Posterior cingulate gyrus (tissue), 11 donors: ENCODE measurements at regions not wholly inside any gene's neighbourhood (a gene's known extent, or its start where the extent isn't known, plus 50 kb on each side); places are given as distances from the start of the nearest gene placed in this dataset.
A peak's percentile ranks its signal among the peaks of the same experiment; 100 is the strongest.
"Not testable (repeated sequence)": the region's sequence is repeated elsewhere in the genome, so short reads cannot be mapped to it uniquely, and the experiment has no call there.

ENCODE experiments used
- DNase-seq, 10 donors: peaks; one replicate each; pipeline versions ENCODE4 v3.0.0 to v3.0.0-alpha.2; 2020 to 2021; ENCODE audit warnings: mixed read lengths in 3 of 10
- intact Hi-C: fragments of 100-400 bp; cut with DNase I; formaldehyde crosslinking; loops from one replicate; pipeline ENCODE4 v1.15.1; 2023

DNA sequence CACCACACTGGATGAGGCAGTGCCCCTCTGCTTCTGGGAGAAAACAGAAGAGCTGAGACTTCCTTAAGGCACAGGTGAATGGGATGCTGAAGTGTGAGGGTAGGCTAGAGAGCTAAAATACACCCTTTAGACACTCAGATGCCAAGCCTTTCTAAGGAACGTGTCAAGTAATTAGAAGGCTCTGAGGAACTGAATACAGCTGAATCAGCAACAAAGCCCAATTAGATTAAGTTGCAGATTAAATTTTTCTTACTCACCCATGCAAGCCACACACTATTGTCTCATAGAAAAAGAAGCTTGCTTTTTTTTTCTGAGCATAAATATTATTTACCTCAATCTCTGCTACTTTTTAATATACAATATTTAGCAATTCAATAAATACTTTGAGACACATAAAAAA, 354.3 kb upstream of the NRG3 start:
- no peak for DNase-seq
- intact Hi-C loops: no loop called here

- intact Hi-C loops: no loop called here
- no peak for DNase-seq
These were observed 350.5 kb upstream of the NRG3 start for GRCh38 chr10:81524467-81524866.

- no peak for DNase-seq
- intact Hi-C loops: no loop called here
These were observed 342.6 kb upstream of the NRG3 start for GRCh38 chr10:81532403-81532802.

DNA sequence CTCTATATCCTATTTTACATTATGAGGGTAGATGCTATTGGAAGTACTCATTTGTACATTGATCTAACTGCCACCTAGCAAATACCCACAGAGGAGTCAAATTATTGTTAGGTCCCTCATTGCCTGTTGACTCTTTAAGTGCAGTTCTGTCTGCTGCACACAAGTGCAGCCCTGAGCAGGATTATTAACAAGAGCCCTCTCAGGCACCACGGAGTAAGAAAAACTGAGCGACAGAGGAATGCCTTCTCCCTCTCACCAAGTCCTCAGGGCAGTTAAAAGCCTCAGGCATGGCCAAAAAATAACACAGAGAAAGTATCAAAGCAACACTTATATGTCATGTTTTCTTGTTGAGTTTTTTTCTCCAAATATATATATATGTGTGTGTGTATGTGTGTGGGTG, 340.0 kb upstream of the NRG3 start:
- intact Hi-C loops: no loop called here
- no peak for DNase-seq

GRCh38 chr10:81541517-81541916, 333.5 kb upstream of the NRG3 start:
- intact Hi-C loops: no loop called here

DNA sequence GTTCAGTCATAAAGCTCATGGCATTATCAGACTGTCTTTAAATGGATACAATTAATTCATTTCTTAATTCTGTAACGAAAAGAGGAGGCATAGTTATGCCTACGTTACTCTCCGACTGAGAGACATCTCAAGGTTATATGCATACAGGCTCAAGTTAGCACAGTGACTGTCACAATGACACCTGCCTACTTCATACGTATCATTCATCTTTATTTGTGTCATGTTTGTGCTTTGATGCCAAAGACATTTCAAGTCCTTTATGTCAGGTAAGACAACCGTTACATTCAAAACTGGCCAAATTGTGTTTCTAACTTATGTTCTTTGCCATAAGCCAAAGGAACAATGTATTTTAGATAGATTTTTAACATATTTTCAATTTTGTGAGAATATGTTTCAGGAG, 328.8 kb upstream of the NRG3 start:
- intact Hi-C loops: no loop called here

More at GRCh38 chr10:81541517-81541916, 333.5 kb upstream of the NRG3 start:
- no peak for DNase-seq

GRCh38 chr10:81548160-81548559, 326.8 kb upstream of the NRG3 start:
- DNase-seq: peak in 2 of 10 donors; percentile 25 to 73
- intact Hi-C loops: no loop called here

More for the DNA sequence above, 328.8 kb upstream of the NRG3 start:
- DNase-seq: no peak

DNA sequence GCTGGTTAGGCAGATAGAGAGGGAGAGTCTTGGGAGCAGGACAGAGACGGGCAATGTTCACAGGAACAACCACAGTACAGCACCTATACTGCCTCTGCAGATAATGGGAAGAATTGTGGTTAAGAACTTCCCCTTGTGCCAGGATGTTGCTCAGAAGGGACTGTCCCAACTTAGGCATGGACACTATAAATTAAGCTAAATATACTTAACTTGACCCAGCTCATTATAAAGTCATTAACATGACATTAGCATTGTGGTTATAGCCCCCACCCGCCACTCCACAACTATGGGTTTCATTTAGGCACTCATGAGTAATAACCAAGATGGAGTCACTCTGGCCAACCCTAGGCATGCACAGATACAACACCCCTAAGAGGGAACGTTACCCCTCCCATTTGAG, 310.9 kb upstream of the NRG3 start:
- DNase-seq: no peak
- intact Hi-C loops: no loop called here

- intact Hi-C loops: no loop called here
- DNase-seq: peak in 3 of 10 donors; percentile 45 to 70 (median 56)
These were observed 305.5 kb upstream of the NRG3 start for GRCh38 chr10:81569488-81569887.

GRCh38 chr10:81570349-81570748, 304.6 kb upstream of the NRG3 start:
- peak in 2 of 10 donors; percentile 22 to 39 for DNase-seq
- intact Hi-C loops: no loop called here

DNA sequence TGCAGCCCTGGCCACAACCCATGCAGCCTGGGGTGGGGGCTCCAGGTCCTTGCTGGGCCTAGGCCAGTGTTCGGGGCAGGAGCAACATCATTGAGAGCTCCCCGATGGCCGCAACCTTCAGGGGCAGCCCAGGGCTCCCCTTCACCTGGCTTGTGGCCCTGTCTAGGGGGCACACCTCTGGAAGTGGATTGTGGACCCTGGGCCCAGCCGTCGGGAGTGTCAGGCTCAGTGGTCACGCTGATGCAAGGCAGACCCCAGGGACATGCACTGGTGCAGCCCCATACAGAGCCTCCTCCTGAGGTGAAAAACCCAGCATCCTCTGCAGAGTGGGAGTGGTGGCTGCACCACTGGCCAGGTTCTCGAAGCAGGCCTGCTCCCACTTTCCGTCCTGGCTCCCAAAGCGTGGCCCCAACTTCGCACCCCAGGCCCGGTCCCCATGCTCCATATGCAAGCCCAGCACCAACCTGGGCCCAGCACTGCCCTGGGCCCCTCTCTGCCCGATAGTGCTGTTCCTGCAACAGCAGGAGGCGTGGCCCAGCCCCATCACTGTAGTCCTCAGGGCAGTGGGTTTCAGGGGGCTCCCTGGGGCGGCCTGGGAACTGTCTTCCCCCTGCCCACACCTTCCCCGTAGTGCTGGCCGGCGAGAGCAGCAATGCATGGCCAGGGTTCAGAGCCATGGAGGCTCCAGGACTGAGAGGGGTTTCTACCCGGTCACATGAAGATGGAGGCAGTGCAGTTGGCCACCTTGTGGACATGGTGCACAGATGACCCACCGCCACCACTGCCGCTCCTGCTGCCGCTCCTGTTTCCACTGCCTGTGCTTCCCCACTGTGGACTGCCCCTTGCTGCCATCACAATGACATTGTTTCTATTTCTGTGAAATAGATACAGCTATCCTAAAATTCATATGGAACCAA, 303.9 kb upstream of the NRG3 start:
- intact Hi-C loops: no loop called here
- DNase-seq: peak in 3 of 10 donors; percentile 59 to 73 (median 63)

DNA sequence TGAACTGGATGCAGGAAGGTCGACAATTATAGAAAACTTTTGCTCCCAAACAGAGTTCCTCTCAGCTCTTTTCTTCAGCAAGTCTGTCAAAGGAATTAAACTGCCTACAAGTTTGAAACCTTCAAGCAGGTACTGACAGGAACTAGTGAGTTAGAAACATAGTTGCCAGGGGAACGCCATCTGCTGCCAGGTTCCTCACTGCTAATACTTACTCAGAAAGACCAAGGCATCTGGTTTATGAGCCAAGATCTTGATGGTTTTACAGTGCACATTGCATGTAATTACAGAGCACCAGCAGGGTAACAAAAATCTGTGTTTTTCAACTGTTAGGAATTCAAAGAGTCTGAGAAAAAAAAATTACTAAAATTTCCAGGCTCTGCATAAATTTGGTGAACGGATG, 300.0 kb upstream of the NRG3 start:
- peak in 1 of 10 donors; percentile 47 for DNase-seq
- intact Hi-C loops: no loop called here

GRCh38 chr10:81576336-81576735, 298.7 kb upstream of the NRG3 start:
- intact Hi-C loops: no loop called here

DNA sequence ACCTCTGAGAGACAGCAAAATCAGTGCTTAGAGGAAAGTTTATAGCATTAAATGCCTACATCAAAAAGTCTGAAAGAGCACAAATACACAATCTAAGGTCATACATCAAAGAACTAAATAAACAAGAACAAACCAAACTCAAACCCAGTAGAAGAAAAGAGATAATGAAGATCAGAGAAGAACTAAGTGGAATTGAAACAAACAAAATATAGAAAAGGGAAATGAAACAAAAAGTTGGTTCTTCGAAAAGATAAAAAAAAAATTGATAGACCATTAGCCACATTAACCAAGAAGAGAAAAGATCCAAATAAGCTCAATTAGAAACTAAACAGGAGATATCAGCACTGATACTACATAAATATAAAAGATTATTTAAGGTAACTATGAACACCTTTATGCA, 280.0 kb upstream of the NRG3 start:
- intact Hi-C loops: no loop called here

More at GRCh38 chr10:81576336-81576735, 298.7 kb upstream of the NRG3 start:
- DNase-seq: no peak

GRCh38 chr10:81600185-81600584, 274.8 kb upstream of the NRG3 start:
- intact Hi-C loops: no loop called here
- DNase-seq: no peak

More for the DNA sequence above, 280.0 kb upstream of the NRG3 start:
- no peak for DNase-seq

DNA sequence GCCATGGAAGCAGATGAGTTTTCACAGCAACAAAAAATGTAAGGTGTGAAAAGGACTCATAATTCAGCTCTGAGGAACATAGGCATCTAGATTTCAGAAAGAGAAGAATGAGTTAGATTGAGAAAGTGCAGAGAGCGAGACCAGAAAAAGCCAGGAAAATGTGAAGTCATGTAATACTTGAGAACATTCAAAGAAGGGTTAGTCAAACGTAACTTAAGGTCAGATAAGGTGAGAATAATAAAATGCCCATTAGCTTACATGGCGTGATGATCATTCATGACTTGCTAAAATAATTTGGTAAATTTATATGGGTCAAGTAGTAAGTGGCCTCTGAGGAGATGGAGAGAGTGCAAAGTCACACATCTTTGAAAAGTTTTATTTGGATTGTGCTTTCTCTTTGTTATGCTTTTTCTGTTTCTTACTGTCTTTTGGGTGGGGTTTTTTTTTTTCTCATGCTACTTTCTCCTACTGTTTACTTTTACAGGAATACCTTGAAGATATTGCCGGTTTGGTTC, 271.8 kb upstream of the NRG3 start:
- intact Hi-C loops: no loop called here
- no peak for DNase-seq

GRCh38 chr10:81644485-81644884, 230.5 kb upstream of the NRG3 start:
- DNase-seq: peak in 2 of 10 donors; percentile 52 to 59
- intact Hi-C loops: not testable (repeated sequence)

- intact Hi-C loops: no loop called here
- DNase-seq: peak in 1 of 10 donors; percentile 62
These were observed 219.0 kb upstream of the NRG3 start for GRCh38 chr10:81655986-81656385.

GRCh38 chr10:81662837-81663236, 212.2 kb upstream of the NRG3 start:
- intact Hi-C loops: no loop called here
- no peak for DNase-seq

GRCh38 chr10:81664800-81665199, 210.2 kb upstream of the NRG3 start:
- DNase-seq, intact Hi-C loops: not testable (repeated sequence)

GRCh38 chr10:81674941-81675340, 200.1 kb upstream of the NRG3 start:
- intact Hi-C loops: no loop called here
- no peak for DNase-seq

DNA sequence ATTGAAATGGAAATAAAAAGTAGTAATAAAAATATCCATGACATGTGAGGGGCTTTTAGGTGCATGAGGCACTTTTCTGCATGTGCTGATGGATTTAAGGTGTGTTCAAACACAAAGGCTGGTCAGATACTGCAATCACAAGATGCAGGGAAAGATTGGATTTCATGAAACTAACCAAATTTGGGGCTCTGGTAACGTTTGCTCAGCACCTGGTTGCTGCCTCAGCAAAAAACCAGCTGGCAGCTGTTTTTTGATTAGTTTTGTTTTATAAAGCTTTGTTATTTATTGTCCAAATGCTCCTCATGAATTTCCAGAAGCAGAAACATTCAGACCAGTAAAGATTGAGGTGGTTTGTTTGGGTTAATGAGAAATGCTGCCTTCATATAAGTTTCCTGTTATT, 195.7 kb upstream of the NRG3 start:
- DNase-seq: no peak
- intact Hi-C loops: no loop called here
